Retinal pigment epithelial cell (primary cell): ENCODE measurements at regions not wholly inside any gene's neighbourhood (a gene's known extent, or its start where the extent isn't known, plus 50 kb on each side); places are given as distances from the start of the nearest gene placed in this dataset.
"Not testable (repeated sequence)": the region's sequence is repeated elsewhere in the genome, so short reads cannot be mapped to it uniquely, and the experiment has no call there.

Experiments used
- DNase-seq: peaks from one replicate; pipeline ENCODE4 v3.0.0-alpha.2; 2010; ENCODE audit warnings: low read depth
- H3K4me3 ChIP-seq: 2 replicates; pipeline ENCODE4 v1.5.1; 2011; ENCODE audit warnings: mild to moderate bottlenecking, low read length, control low read depth, moderate library complexity
- CTCF ChIP-seq: conservative IDR thresholded peaks from 2 replicates; pipeline ENCODE4 v1.5.1; 2011; ENCODE audit warnings: low read depth, low read length, control low read depth, inconsistent platforms

GRCh38 chr13:89076622-89077021 lies 1405.5 kb downstream of the SLITRK5 start:
- no peak overlapping the region for H3K4me3 ChIP-seq
- no peak for DNase-seq
- TF ChIP-seq CTCF, result no peak

GRCh38 chr13:89082623-89083022 lies 1411.5 kb downstream of the SLITRK5 start:
- no peak for TF ChIP-seq CTCF
- no peak overlapping the region for H3K4me3 ChIP-seq
- DNase-seq, result no peak

- not testable (repeated sequence) for DNase-seq, H3K4me3 ChIP-seq
These were observed 1416.9 kb downstream of the SLITRK5 start for GRCh38 chr13:89088107-89088506.

- DNase-seq, result no peak
- no peak for TF ChIP-seq CTCF
- H3K4me3 ChIP-seq, result no peak overlapping the region
These were observed 1426.8 kb downstream of the SLITRK5 start for GRCh38 chr13:89097994-89098393.

GRCh38 chr13:89113744-89114143 lies 1442.6 kb downstream of the SLITRK5 start:
- H3K4me3 ChIP-seq, result no peak overlapping the region
- no peak for DNase-seq
- TF ChIP-seq CTCF, result no peak

- H3K4me3 ChIP-seq, result no peak overlapping the region
- peak; percentile 13 for TF ChIP-seq CTCF
- DNase-seq, result no peak
These were observed 1444.1 kb downstream of the SLITRK5 start for GRCh38 chr13:89115307-89115706.

GRCh38 chr13:89136678-89137077 lies 1465.5 kb downstream of the SLITRK5 start:
- DNase-seq, result no peak
- no peak overlapping the region for H3K4me3 ChIP-seq
- no peak for TF ChIP-seq CTCF

GRCh38 chr13:89150362-89150761 lies 1479.2 kb downstream of the SLITRK5 start:
- no peak for TF ChIP-seq CTCF
- DNase-seq, result peak; percentile 11
- no peak overlapping the region for H3K4me3 ChIP-seq
